22Rv1 (cell line): ENCODE measurements at regions not wholly inside any gene's neighbourhood (a gene's known extent, or its start where the extent isn't known, plus 50 kb on each side); places are given as distances from the start of the nearest gene placed in this dataset.

Experiments used
- ZFX ChIP-seq: fragments of 450-650 bp; IDR thresholded peaks from 2 replicates; pipeline ENCODE4 v1.6.1; 2017; ENCODE audit warnings: antibody characterized with exemption, borderline replicate concordance
- TF ChIP-seq, protein P1 (sequence below): fragments of 450-650 bp; IDR thresholded peaks from 2 replicates; pipeline ENCODE4 v1.5.1; 2017; ENCODE audit warnings: mild to moderate bottlenecking

DNA sequence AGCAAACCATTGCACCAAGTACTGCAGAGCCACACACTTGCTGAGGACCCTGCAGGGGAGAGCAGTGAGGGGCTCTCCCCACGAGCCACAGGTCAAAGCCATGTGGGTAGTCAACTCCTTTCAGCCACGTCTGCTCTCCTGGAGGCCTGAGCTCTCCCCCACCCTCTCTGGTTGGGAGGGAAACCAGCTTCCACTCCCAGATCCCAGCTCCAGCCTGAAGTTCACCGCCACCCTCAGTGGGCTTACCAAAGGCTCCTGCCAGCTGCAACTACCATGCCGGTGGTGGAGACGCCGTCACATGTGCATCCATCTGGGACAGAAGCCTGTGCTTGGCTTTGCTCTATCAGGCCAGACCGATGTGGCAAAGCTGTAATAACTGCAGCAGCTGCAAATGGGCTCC, 521.5 kb upstream of the RAB6C start:
- TF ChIP-seq, protein P1, sequence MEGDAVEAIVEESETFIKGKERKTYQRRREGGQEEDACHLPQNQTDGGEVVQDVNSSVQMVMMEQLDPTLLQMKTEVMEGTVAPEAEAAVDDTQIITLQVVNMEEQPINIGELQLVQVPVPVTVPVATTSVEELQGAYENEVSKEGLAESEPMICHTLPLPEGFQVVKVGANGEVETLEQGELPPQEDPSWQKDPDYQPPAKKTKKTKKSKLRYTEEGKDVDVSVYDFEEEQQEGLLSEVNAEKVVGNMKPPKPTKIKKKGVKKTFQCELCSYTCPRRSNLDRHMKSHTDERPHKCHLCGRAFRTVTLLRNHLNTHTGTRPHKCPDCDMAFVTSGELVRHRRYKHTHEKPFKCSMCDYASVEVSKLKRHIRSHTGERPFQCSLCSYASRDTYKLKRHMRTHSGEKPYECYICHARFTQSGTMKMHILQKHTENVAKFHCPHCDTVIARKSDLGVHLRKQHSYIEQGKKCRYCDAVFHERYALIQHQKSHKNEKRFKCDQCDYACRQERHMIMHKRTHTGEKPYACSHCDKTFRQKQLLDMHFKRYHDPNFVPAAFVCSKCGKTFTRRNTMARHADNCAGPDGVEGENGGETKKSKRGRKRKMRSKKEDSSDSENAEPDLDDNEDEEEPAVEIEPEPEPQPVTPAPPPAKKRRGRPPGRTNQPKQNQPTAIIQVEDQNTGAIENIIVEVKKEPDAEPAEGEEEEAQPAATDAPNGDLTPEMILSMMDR = no peak
- TF ChIP-seq ZFX = no peak
